ENCODE measurements at regions not wholly inside any gene's neighbourhood (a gene's known extent, or its start where the extent isn't known, plus 50 kb on each side); places are given as distances from the start of the nearest gene placed in this dataset.

DNA sequence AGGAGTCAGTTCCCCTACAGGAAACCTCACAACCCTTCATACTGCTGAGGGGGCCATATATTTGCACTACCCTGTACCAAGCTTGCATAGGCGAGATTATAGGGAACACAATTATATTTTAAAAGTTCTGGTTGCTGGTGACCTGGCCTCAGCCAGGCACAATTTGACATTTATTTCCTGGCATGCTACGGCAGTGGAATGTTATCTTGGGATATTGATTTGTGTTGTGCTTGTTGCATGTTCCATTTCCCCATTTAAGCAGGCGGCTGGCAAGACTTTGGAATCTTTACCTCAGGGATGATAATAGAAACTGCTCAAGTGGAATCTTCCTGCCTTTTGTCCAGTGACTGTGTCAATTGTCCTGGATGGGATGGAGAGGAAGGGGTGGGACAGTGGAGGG lies 67.0 kb upstream of the RPS23 start:
- Histone ChIP-seq H3K79me2 (ENCODE audit: control insufficient read depth, insufficient read depth, low read length) (no peaks in the 10 kb centered on the region), H3K9ac (ENCODE audit: control insufficient read depth, insufficient read depth, low read length) (no peak overlapping the region), H3K4me2 (ENCODE audit: control insufficient read depth, insufficient read depth) (no peak overlapping the region), H3K27ac (ENCODE audit: control insufficient read depth, insufficient read depth) (no peak overlapping the region), H2AFZ (ENCODE audit: control insufficient read depth, low read depth, low read length) (no peak overlapping the region), H3K9me3 (replicated peaks; ENCODE audit: control insufficient read depth, insufficient read depth, low read length) (no peaks in the 10 kb centered on the region), H3K4me3 (no peak overlapping the region), H3K36me3 (ENCODE audit: control insufficient read depth in 2 of 2, insufficient read depth in 2 of 2, low read length in 1 of 2) (no peaks in the 10 kb centered on the region), H3K4me1 (ENCODE audit: control insufficient read depth, insufficient read depth, low read length) (no peaks in the 10 kb centered on the region), H4K20me1 (ENCODE audit: control insufficient read depth, insufficient read depth) (no peaks in the 10 kb centered on the region), H3K27me3 (replicated peaks in 1 of 2; ENCODE audit: control insufficient read depth in 2 of 2, insufficient read depth in 2 of 2, low read length in 1 of 2) (no peaks in the 10 kb centered on the region)
- WGBS (ENCODE audit: insufficient coverage, insufficient replicate concordance, low lambda C conversion rate, missing lambda C conversion rate): 44% methylated on average over 3 of the region's 3 CpGs
- TF ChIP-seq SPI1 (IDR thresholded peaks at IDR 0.05; ENCODE audit: borderline replicate concordance, insufficient read depth, low read depth, low read length) (no peak), JUND (IDR thresholded peaks at IDR 0.05; ENCODE audit: low read depth, low read length) (no peak)
- TF ChIP-seq, protein P1, sequence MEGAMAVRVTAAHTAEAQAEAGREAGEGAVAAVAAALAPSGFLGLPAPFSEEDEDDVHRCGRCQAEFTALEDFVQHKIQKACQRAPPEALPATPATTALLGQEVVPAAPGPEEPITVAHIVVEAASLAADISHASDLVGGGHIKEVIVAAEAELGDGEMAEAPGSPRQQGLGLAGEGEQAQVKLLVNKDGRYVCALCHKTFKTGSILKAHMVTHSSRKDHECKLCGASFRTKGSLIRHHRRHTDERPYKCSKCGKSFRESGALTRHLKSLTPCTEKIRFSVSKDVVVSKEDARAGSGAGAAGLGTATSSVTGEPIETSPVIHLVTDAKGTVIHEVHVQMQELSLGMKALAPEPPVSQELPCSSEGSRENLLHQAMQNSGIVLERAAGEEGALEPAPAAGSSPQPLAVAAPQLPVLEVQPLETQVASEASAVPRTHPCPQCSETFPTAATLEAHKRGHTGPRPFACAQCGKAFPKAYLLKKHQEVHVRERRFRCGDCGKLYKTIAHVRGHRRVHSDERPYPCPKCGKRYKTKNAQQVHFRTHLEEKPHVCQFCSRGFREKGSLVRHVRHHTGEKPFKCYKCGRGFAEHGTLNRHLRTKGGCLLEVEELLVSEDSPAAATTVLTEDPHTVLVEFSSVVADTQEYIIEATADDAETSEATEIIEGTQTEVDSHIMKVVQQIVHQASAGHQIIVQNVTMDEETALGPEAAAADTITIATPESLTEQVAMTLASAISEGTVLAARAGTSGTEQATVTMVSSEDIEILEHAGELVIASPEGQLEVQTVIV (IDR thresholded peaks at IDR 0.05; ENCODE audit: borderline replicate concordance, partially characterized antibody): no peak
- ChIA-PET POLR2A (no interaction called here), SMC1A (ENCODE audit: uncharacterized antibody, unreplicated experiment) (no interaction called here), CTCF (interaction anchor here (1.3 kb wide), 1 partner anchor 9 kb away, joined by 3 read pairs; no protein-coding TSS in a partner anchor), RAD21 (ENCODE audit: unreplicated experiment) (no interaction called here)
- intact Hi-C loops (cut with micrococcal nuclease; ENCODE audit: unreplicated experiment): no loop called here
- no TSS peak for BruUV-seq (replicated peaks)
- in situ Hi-C loops (cut with MboI): loop anchor here (5.0 kb wide), 1 partner anchor 1217 kb away; no protein-coding TSS in a partner anchor
- FAIRE-seq (no peak), DNase-seq (ENCODE audit: low read depth, low spot score) (no peak), ATAC-seq (no peak)

DNA sequence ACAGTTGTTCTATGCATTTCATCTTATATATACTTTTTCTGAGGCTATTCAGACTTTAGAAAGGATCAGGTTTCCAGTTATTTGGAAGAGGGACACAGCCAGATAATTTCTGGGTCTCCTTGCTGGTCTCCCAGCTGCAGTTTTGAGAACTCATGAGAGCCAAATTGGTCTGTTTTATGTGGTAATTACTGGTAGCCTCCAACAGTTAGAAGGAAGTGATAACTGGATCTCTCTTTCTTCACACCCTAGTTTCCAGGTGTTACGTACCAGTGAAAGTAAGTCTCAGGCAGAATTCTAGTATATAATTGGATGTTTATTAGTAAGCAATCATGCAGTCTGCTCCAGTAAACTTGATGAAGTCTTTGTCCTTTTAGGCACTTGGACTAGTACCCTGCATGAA lies 63.2 kb upstream of the RPS23 start:
- 35% methylated on average over 1 of the region's 1 CpG for WGBS (ENCODE audit: insufficient coverage, insufficient replicate concordance, low lambda C conversion rate, missing lambda C conversion rate)
- BruUV-seq (replicated peaks): no TSS peak
- in situ Hi-C loops (cut with MboI): no loop called here
- ChIA-PET POLR2A (no interaction called here), SMC1A (ENCODE audit: uncharacterized antibody, unreplicated experiment) (no interaction called here), CTCF (interaction anchor here (1.2 kb wide), 1 partner anchor 12 kb away, joined by 5 read pairs; no protein-coding TSS in a partner anchor), RAD21 (ENCODE audit: unreplicated experiment) (no interaction called here)
- Histone ChIP-seq H3K79me2 (ENCODE audit: control insufficient read depth, insufficient read depth, low read length) (no peaks in the 10 kb centered on the region), H3K4me3 (no peak overlapping the region), H3K36me3 (ENCODE audit: control insufficient read depth in 2 of 2, insufficient read depth in 2 of 2, low read length in 1 of 2) (no peaks in the 10 kb centered on the region), H3K27me3 (replicated peaks in 1 of 2; ENCODE audit: control insufficient read depth in 2 of 2, insufficient read depth in 2 of 2, low read length in 1 of 2) (no peaks in the 10 kb centered on the region), H2AFZ (ENCODE audit: control insufficient read depth, low read depth, low read length) (no peak overlapping the region), H3K4me2 (ENCODE audit: control insufficient read depth, insufficient read depth) (no peak overlapping the region), H3K9me3 (replicated peaks; ENCODE audit: control insufficient read depth, insufficient read depth, low read length) (no peaks in the 10 kb centered on the region), H3K27ac (ENCODE audit: control insufficient read depth, insufficient read depth) (no peak overlapping the region), H4K20me1 (ENCODE audit: control insufficient read depth, insufficient read depth) (no peaks in the 10 kb centered on the region), H3K4me1 (ENCODE audit: control insufficient read depth, insufficient read depth, low read length) (no peaks in the 10 kb centered on the region), H3K9ac (ENCODE audit: control insufficient read depth, insufficient read depth, low read length) (no peak overlapping the region)
- ATAC-seq (no peak), FAIRE-seq (no peak), DNase-seq (ENCODE audit: low read depth, low spot score) (no peak)
- intact Hi-C loops (cut with micrococcal nuclease; ENCODE audit: unreplicated experiment): no loop called here
- TF ChIP-seq RAD21 (IDR thresholded peaks at IDR 0.05; ENCODE audit: insufficient read depth, low read depth, low read length) (no peak), RELA (IDR thresholded peaks at IDR 0.05; ENCODE audit: borderline replicate concordance, partially characterized antibody) (no peak), TAF1 (IDR thresholded peaks at IDR 0.05; ENCODE audit: borderline replicate concordance, low read depth, low read length) (no peak), SPI1 (IDR thresholded peaks at IDR 0.05; ENCODE audit: borderline replicate concordance, insufficient read depth, low read depth, low read length) (no peak), JUNB (IDR thresholded peaks at IDR 0.05) (no peak), SMAD1 (IDR thresholded peaks at IDR 0.05; ENCODE audit: low read depth, partially characterized antibody) (no peak)
- TF ChIP-seq, protein P2, sequence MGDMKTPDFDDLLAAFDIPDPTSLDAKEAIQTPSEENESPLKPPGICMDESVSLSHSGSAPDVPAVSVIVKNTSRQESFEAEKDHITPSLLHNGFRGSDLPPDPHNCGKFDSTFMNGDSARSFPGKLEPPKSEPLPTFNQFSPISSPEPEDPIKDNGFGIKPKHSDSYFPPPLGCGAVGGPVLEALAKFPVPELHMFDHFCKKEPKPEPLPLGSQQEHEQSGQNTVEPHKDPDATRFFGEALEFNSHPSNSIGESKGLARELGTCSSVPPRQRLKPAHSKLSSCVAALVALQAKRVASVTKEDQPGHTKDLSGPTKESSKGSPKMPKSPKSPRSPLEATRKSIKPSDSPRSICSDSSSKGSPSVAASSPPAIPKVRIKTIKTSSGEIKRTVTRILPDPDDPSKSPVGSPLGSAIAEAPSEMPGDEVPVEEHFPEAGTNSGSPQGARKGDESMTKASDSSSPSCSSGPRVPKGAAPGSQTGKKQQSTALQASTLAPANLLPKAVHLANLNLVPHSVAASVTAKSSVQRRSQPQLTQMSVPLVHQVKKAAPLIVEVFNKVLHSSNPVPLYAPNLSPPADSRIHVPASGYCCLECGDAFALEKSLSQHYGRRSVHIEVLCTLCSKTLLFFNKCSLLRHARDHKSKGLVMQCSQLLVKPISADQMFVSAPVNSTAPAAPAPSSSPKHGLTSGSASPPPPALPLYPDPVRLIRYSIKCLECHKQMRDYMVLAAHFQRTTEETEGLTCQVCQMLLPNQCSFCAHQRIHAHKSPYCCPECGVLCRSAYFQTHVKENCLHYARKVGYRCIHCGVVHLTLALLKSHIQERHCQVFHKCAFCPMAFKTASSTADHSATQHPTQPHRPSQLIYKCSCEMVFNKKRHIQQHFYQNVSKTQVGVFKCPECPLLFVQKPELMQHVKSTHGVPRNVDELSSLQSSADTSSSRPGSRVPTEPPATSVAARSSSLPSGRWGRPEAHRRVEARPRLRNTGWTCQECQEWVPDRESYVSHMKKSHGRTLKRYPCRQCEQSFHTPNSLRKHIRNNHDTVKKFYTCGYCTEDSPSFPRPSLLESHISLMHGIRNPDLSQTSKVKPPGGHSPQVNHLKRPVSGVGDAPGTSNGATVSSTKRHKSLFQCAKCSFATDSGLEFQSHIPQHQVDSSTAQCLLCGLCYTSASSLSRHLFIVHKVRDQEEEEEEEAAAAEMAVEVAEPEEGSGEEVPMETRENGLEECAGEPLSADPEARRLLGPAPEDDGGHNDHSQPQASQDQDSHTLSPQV (IDR thresholded peaks at IDR 0.05): no peak

Measured in GM12878 (cell line).